ENCODE measurements at regions not wholly inside any gene's neighbourhood (a gene's known extent, or its start where the extent isn't known, plus 50 kb on each side); places are given as distances from the start of the nearest gene placed in this dataset.
"Not testable (repeated sequence)": the region's sequence is repeated elsewhere in the genome, so short reads cannot be mapped to it uniquely, and the experiment has no call there.

GRCh38 chr17:54196751-54197150 is 374.0 kb downstream of the KIF2B start:
- no peak for DNase-seq

- not testable (repeated sequence) for DNase-seq
Measured at GRCh38 chr17:54201380-54201779, 378.7 kb downstream of the KIF2B start.

GRCh38 chr17:54220829-54221228 is 398.1 kb downstream of the KIF2B start:
- no peak for DNase-seq

GRCh38 chr17:54221499-54221898 is 398.8 kb downstream of the KIF2B start:
- DNase-seq: no peak

- no peak for DNase-seq
Measured at GRCh38 chr17:54235571-54235970, 412.8 kb downstream of the KIF2B start.

- DNase-seq: no peak
Measured at GRCh38 chr17:54237911-54238515, 415.3 kb downstream of the KIF2B start.

- no peak for DNase-seq
Measured at GRCh38 chr17:54239291-54239690, 416.6 kb downstream of the KIF2B start.

- DNase-seq: no peak
Measured at GRCh38 chr17:54255696-54256095, 433.0 kb downstream of the KIF2B start.

- no peak for DNase-seq
Measured at GRCh38 chr17:54256401-54256929, 433.7 kb downstream of the KIF2B start.

GRCh38 chr17:54257440-54257839 is 434.7 kb downstream of the KIF2B start:
- DNase-seq: peak; percentile 2

GRCh38 chr17:54259476-54259875 is 436.7 kb downstream of the KIF2B start:
- no peak for DNase-seq

GRCh38 chr17:54261465-54261864 is 438.7 kb downstream of the KIF2B start:
- no peak for DNase-seq

GRCh38 chr17:54269881-54270280 is 447.2 kb downstream of the KIF2B start:
- no peak for DNase-seq

- DNase-seq: no peak
Measured at GRCh38 chr17:54270499-54270898, 447.8 kb downstream of the KIF2B start.

GRCh38 chr17:54277868-54278267 is 455.1 kb downstream of the KIF2B start:
- no peak for DNase-seq

GRCh38 chr17:54280741-54281140 is 458.0 kb downstream of the KIF2B start:
- DNase-seq: no peak

- no peak for DNase-seq
Measured at GRCh38 chr17:54282886-54283285, 460.2 kb downstream of the KIF2B start.

GRCh38 chr17:54307351-54307750 is 484.6 kb downstream of the KIF2B start:
- DNase-seq: no peak

- no peak for DNase-seq
Measured at GRCh38 chr17:54324813-54325212, 502.1 kb downstream of the KIF2B start.

- no peak for DNase-seq
Measured at GRCh38 chr17:54339731-54340130, 517.0 kb downstream of the KIF2B start.

GRCh38 chr17:54347495-54347894 is 524.8 kb downstream of the KIF2B start:
- DNase-seq: no peak

- no peak for DNase-seq
Measured at GRCh38 chr17:54348234-54348633, 525.5 kb downstream of the KIF2B start.

- no peak for DNase-seq
Measured at GRCh38 chr17:54353789-54354525, 531.2 kb downstream of the KIF2B start.

- not testable (repeated sequence) for DNase-seq
Measured at GRCh38 chr17:54361073-54361472, 538.3 kb downstream of the KIF2B start.

- peak; percentile 4 for DNase-seq
Measured at GRCh38 chr17:54368906-54369305, 531.7 kb upstream of the TOM1L1 start.
